ENCODE measurements at regions not wholly inside any gene's neighbourhood (a gene's known extent, or its start where the extent isn't known, plus 50 kb on each side); places are given as distances from the start of the nearest gene placed in this dataset.

- TF ChIP-seq GABPB2 (CRISPR knock-in tag; conservative IDR thresholded peaks at IDR 0.05), result no peak
- TF ChIP-seq TRIM24 (IDR thresholded peaks at IDR 0.05), result no peak
- no peak for TF ChIP-seq RBM22 (IDR thresholded peaks at IDR 0.05; ENCODE audit: low read depth, low read length, poor library complexity, severe bottlenecking)
- TF ChIP-seq NR1H2 (CRISPR knock-in tag; IDR thresholded peaks at IDR 0.05), result no peak
- TF ChIP-seq NFIX (CRISPR knock-in tag; IDR thresholded peaks at IDR 0.05; ENCODE audit: low read depth), result no peak
- TF ChIP-seq HNRNPL (IDR thresholded peaks at IDR 0.05; ENCODE audit: low read depth, low read length), result no peak
- no peak for TF ChIP-seq FOXA1 (IDR thresholded peaks at IDR 0.05; ENCODE audit: borderline replicate concordance)
- no peak for TF ChIP-seq CHCHD3 (CRISPR knock-in tag; IDR thresholded peaks at IDR 0.05)
- TF ChIP-seq TCF15 (CRISPR knock-in tag; IDR thresholded peaks at IDR 0.05), result no peak
- no peak for TF ChIP-seq TCF7 (IDR thresholded peaks at IDR 0.05; ENCODE audit: borderline replicate concordance)
- TF ChIP-seq BCLAF1 (IDR thresholded peaks at IDR 0.05; ENCODE audit: borderline replicate concordance in 1 of 2, control insufficient read depth in 1 of 2, low read depth in 2 of 2, low read length in 1 of 2), result no peak
- no peak for TF ChIP-seq RUNX1 (IDR thresholded peaks at IDR 0.05; ENCODE audit: low read depth)
- TF ChIP-seq ZNF507 (tag; conservative IDR thresholded peaks at IDR 0.05), result no peak
- TF ChIP-seq SMC3 (conservative IDR thresholded peaks at IDR 0.05; ENCODE audit: insufficient read depth, low read depth, low read length), result no peak
- no peak for TF ChIP-seq ZBED1 (IDR thresholded peaks at IDR 0.05)
These were observed 126.9 kb upstream of the CYP1B1 start (continued) for GRCh38 chr2:38202713-38203445.

Measured in K562 (cell line).